ENCODE measurements at regions not wholly inside any gene's neighbourhood (a gene's known extent, or its start where the extent isn't known, plus 50 kb on each side); places are given as distances from the start of the nearest gene placed in this dataset.

- TF ChIP-seq EZH2 (IDR thresholded peaks at IDR 0.05; ENCODE audit: insufficient read depth, poor library complexity, severe bottlenecking) (no peak), EZH2phosphoT487 (IDR thresholded peaks at IDR 0.05; ENCODE audit: insufficient read depth, low read depth) (no peak)
Observed at GRCh38 chr6:41459738-41460137, 86.4 kb upstream of the FOXP4 start.
